Right lobe of liver (tissue), 6 donors: ENCODE measurements at regions not wholly inside any gene's neighbourhood (a gene's known extent, or its start where the extent isn't known, plus 50 kb on each side); places are given as distances from the start of the nearest gene placed in this dataset.

Experiments used
- ATAC-seq, 4 donors: fragments of 200-7000 bp; cut with Tn5 transposase; one replicate each; pipeline ENCODE4 v1.9.1; 2020; ENCODE audit warnings: mild to moderate bottlenecking in 4 of 4, moderate library complexity in 4 of 4
- DNase-seq, 3 donors: peaks; one replicate each; pipeline ENCODE4 v3.0.0-alpha.2; 2020
- H3K27ac ChIP-seq, 3 donors: fragments of 200-600 bp; one replicate each; pipeline ENCODE4 v1.8.0; 2022
- H3K27me3 ChIP-seq, 2 donors: fragments of 200-600 bp; one replicate each; pipeline ENCODE4 v1.8.0; 2022
- H3K36me3 ChIP-seq, 4 donors: fragments of 200-600 bp; sonication (generic) in 1 of 4; one replicate each; pipeline versions ENCODE4 v1.5.1 to v1.8.0; 2017 to 2022; ENCODE audit warnings: control low read depth in 1 of 4
- H3K4me1 ChIP-seq, 4 donors: fragments of 200-600 bp; sonication (generic) in 1 of 4; one replicate each; pipeline versions ENCODE4 v1.5.1 to v1.8.0; 2017 to 2022; ENCODE audit warnings: control low read depth in 1 of 4
- H3K4me3 ChIP-seq, 3 donors: fragments of 200-600 bp; one replicate each; pipeline ENCODE4 v1.8.0; 2022
- H3K9me3 ChIP-seq, 4 donors: fragments of 200-600 bp; sonication (generic) in 1 of 4; one replicate each; pipeline versions ENCODE4 v1.5.1 to v1.8.0; 2017 to 2022; ENCODE audit warnings: control low read depth in 1 of 4
- POLR2A ChIP-seq: fragments of 450-650 bp; IDR thresholded peaks from one replicate; pipeline ENCODE4 v1.6.1; 2017; ENCODE audit warnings: antibody characterized with exemption, mild to moderate bottlenecking
- WGBS: methylation state at CpG from one replicate; pipeline ENCODE4 v1.1.6; 2018; ENCODE audit warnings: low coverage, low lambda C conversion rate; ENCODE audit not compliant: insufficient coverage; ENCODE audit errors: missing lambda C conversion rate; 5-methylcytosine and 5-hydroxymethylcytosine counted together
- intact Hi-C, 2 donors: fragments of 100-400 bp; cut with DNase I; formaldehyde crosslinking; loops; one replicate each; pipeline versions ENCODE4 v1.11.2 to v1.14.1; 2022
- TF ChIP-seq, protein P1 (sequence below), 4 donors: fragments of 200-600 bp in 3 of 4; fragments of 450-650 bp in 1 of 4; IDR thresholded peaks; one replicate each; pipeline versions ENCODE4 v1.5.1 to v1.8.0; 2016 to 2022; ENCODE audit warnings: antibody characterized with exemption in 4 of 4, mild to moderate bottlenecking in 2 of 4
- donor health status: DM: no; HTN: yes; CAD: no.
- donor health status: DM: no; HTN: no; CAD: no.
- donor health status: DM: no; HTN: no; CAD: no.
- donor health status: DM: no; HTN: yes; CAD: no.
- donor health status: DM: no; HTN: yes; CAD: no.

DNA sequence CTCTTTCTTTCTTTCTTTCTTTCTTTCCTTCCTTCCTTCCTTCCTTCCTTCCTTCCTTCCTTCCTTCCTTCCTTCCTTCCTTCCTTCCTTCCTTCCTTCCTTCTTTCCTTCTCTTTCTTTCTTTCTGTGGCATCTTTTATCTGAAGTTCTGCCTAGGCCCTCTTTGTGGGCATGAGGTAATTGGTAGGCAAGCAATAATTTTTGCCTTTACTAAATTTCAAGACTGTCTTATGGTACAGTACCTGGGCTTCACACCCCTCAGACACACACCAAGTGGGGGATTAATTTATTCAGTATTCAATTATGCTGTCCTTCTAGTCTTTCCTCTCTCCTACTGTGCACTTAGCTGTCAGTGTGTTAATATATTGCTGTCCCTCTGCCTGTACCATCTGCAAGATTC is 155.5 kb downstream of the OXSM start:
- no peak for TF ChIP-seq POLR2A
- TF ChIP-seq, protein P1, sequence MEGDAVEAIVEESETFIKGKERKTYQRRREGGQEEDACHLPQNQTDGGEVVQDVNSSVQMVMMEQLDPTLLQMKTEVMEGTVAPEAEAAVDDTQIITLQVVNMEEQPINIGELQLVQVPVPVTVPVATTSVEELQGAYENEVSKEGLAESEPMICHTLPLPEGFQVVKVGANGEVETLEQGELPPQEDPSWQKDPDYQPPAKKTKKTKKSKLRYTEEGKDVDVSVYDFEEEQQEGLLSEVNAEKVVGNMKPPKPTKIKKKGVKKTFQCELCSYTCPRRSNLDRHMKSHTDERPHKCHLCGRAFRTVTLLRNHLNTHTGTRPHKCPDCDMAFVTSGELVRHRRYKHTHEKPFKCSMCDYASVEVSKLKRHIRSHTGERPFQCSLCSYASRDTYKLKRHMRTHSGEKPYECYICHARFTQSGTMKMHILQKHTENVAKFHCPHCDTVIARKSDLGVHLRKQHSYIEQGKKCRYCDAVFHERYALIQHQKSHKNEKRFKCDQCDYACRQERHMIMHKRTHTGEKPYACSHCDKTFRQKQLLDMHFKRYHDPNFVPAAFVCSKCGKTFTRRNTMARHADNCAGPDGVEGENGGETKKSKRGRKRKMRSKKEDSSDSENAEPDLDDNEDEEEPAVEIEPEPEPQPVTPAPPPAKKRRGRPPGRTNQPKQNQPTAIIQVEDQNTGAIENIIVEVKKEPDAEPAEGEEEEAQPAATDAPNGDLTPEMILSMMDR (IDR thresholded peaks at IDR 0.05), result no peak
- intact Hi-C loops, result no loop called here
- Histone ChIP-seq H3K27ac (no peak overlapping the region), H3K9me3 (no peaks in the 10 kb centered on the region), H3K36me3 (no peaks in the 10 kb centered on the region), H3K4me3 (no peak overlapping the region), H3K27me3 (no peaks in the 10 kb centered on the region), H3K4me1 (no peaks in the 10 kb centered on the region)
- no peak for DNase-seq
- no peak for ATAC-seq

DNA sequence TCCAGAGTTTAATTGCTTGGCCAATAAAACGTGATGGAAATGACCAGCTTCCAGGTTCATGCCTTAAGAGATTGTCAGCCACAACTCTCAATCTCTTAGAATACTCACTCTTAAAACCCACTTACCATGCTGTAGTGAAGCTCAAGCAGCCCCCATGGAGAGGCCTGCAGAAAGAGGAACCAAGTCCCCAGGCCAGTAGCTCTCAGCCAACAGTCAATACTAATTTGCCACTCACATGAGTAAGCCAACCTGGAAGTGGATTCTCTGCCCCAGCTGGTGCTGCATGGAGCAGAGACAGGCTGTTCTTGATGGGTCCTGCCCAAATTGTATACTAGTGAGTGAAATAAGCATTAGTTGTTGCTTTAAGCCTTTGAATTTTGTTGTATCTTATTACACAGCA is 155.9 kb downstream of the OXSM start:
- ATAC-seq (no peak), DNase-seq (no peak)
- Histone ChIP-seq H3K36me3 (no peaks in the 10 kb centered on the region), H3K27ac (no peak overlapping the region), H3K4me1 (no peaks in the 10 kb centered on the region), H3K27me3 (no peaks in the 10 kb centered on the region), H3K4me3 (no peak overlapping the region), H3K9me3 (no peaks in the 10 kb centered on the region)
- 67% methylated on average over 1 of the region's 1 CpG for WGBS
- intact Hi-C loops, result no loop called here
- TF ChIP-seq, protein P1 (IDR thresholded peaks at IDR 0.05), result no peak
- TF ChIP-seq POLR2A, result no peak

DNA sequence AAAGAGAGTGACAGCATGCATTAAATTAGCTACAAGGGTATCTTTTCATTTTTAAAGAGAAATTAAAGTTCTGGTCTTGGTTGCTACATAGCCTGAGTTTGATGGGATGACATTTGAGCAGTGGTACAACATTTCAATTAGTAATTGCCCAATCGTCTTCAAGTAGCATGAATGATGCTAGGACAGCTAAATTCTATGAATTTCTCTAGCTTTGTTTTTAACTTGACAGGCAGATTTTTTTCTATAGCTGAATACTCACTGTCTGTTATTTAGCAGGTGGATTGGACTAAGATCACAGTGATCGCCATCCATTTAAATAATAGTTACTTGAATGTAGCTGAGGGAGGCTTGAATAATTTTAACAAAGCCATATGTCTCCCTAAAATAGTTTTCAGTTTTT is 162.2 kb downstream of the OXSM start:
- 46% methylated on average over 2 of the region's 2 CpGs for WGBS
- Histone ChIP-seq H3K36me3 (no peaks in the 10 kb centered on the region), H3K4me1 (no peaks in the 10 kb centered on the region), H3K27ac (no peak overlapping the region), H3K9me3 (no peaks in the 10 kb centered on the region), H3K27me3 (no peaks in the 10 kb centered on the region), H3K4me3 (no peak overlapping the region)
- intact Hi-C loops, result no loop called here
- DNase-seq, result no peak
- TF ChIP-seq POLR2A, result no peak
- TF ChIP-seq, protein P1 (IDR thresholded peaks at IDR 0.05), result no peak
- ATAC-seq, result no peak

DNA sequence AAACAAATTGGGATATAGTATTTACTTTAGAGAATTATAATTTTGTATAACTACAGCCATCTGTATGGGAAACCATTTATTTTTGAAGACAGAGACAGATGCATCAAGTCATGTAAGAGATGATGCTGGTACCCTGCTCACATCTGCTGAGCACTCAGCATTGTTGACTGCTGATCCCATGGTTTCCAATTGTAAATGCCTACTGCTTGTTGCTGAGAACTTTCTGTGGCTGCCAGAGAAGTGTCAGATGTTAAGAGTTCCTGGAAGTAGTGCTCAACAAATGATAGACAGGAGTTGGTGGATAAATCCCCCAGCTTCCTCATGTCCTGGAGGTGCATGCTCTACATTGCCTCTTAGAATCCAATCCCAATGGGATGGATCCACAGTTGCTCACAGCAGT is 167.1 kb downstream of the OXSM start:
- intact Hi-C loops, result no loop called here
- no peaks in the 10 kb centered on the region for H3K36me3 ChIP-seq
- no peak overlapping the region for H3K27ac ChIP-seq
- no peak overlapping the region for H3K4me3 ChIP-seq
- no peaks in the 10 kb centered on the region for H3K27me3 ChIP-seq
- ATAC-seq (no peak), DNase-seq (no peak)
- TF ChIP-seq, protein P1 (IDR thresholded peaks at IDR 0.05), result no peak
- TF ChIP-seq POLR2A, result no peak
- H3K9me3 ChIP-seq, result no peaks in the 10 kb centered on the region
- no peaks in the 10 kb centered on the region for H3K4me1 ChIP-seq

DNA sequence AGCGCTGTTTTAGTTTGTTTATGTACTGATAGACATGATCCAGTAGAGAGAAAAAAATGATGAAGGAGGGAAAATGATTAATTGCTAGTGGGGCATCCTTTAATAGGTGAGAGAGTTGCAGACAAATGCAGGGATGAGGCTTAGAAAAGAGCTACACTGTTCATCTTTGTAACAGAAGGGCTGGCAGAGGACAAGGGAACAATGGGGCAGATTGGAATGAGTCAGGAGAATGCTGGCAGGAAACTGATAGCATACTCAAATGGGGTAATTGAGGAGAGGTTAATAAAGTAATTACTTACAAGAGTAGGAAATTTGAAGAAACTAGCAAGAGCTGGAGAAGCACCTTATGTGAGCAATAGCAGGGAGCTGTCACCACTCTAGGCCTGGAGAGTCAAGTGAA is 170.9 kb downstream of the OXSM start:
- intact Hi-C loops, result no loop called here

More for the DNA sequence above, 170.9 kb downstream of the OXSM start:
- no peak overlapping the region for H3K4me3 ChIP-seq
- DNase-seq (no peak), ATAC-seq (no peak)
- no peaks in the 10 kb centered on the region for H3K9me3 ChIP-seq
- no peak overlapping the region for H3K27ac ChIP-seq
- H3K4me1 ChIP-seq, result no peaks in the 10 kb centered on the region
- TF ChIP-seq POLR2A, result no peak
- TF ChIP-seq, protein P1 (IDR thresholded peaks at IDR 0.05), result no peak
- WGBS, result 64% methylated on average over 1 of the region's 1 CpG
- no peaks in the 10 kb centered on the region for H3K36me3 ChIP-seq
- no peaks in the 10 kb centered on the region for H3K27me3 ChIP-seq
